ENCODE measurements at regions not wholly inside any gene's neighbourhood (a gene's known extent, or its start where the extent isn't known, plus 50 kb on each side); places are given as distances from the start of the nearest gene placed in this dataset.

DNA sequence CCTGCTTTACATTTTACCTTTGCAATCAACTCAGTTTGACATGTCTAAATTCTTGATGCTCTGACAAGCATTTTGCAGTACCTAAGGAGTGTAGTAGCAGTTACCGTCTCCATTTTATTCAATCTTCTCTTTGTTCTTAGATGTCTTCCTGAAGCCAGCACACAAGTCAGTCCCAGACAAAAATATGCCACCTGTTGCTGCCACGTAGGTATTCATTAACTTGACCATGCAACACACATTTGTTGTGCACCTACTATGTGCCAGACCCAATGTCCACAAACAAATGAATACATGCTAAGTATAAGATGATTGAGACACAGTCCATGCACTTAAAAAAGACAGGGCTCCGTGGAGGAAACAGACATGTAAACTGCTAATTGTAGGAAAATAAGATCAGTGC is 81.5 kb upstream of the NGF start:
- TF ChIP-seq, protein P1, sequence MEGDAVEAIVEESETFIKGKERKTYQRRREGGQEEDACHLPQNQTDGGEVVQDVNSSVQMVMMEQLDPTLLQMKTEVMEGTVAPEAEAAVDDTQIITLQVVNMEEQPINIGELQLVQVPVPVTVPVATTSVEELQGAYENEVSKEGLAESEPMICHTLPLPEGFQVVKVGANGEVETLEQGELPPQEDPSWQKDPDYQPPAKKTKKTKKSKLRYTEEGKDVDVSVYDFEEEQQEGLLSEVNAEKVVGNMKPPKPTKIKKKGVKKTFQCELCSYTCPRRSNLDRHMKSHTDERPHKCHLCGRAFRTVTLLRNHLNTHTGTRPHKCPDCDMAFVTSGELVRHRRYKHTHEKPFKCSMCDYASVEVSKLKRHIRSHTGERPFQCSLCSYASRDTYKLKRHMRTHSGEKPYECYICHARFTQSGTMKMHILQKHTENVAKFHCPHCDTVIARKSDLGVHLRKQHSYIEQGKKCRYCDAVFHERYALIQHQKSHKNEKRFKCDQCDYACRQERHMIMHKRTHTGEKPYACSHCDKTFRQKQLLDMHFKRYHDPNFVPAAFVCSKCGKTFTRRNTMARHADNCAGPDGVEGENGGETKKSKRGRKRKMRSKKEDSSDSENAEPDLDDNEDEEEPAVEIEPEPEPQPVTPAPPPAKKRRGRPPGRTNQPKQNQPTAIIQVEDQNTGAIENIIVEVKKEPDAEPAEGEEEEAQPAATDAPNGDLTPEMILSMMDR (IDR thresholded peaks at IDR 0.05; ENCODE audit: low read depth, low read length, missing input control) = no peak
- TF ChIP-seq EGR1 (IDR thresholded peaks at IDR 0.05; ENCODE audit: low read depth in 2 of 2) = no peak
- TF ChIP-seq SP1 (IDR thresholded peaks at IDR 0.05) = no peak
- TF ChIP-seq ATF3 (IDR thresholded peaks at IDR 0.05) = no peak
- no peak for TF ChIP-seq YY1 (IDR thresholded peaks at IDR 0.05)
- TF ChIP-seq RAD21 (IDR thresholded peaks at IDR 0.05) = no peak
- TF ChIP-seq, protein P2, sequence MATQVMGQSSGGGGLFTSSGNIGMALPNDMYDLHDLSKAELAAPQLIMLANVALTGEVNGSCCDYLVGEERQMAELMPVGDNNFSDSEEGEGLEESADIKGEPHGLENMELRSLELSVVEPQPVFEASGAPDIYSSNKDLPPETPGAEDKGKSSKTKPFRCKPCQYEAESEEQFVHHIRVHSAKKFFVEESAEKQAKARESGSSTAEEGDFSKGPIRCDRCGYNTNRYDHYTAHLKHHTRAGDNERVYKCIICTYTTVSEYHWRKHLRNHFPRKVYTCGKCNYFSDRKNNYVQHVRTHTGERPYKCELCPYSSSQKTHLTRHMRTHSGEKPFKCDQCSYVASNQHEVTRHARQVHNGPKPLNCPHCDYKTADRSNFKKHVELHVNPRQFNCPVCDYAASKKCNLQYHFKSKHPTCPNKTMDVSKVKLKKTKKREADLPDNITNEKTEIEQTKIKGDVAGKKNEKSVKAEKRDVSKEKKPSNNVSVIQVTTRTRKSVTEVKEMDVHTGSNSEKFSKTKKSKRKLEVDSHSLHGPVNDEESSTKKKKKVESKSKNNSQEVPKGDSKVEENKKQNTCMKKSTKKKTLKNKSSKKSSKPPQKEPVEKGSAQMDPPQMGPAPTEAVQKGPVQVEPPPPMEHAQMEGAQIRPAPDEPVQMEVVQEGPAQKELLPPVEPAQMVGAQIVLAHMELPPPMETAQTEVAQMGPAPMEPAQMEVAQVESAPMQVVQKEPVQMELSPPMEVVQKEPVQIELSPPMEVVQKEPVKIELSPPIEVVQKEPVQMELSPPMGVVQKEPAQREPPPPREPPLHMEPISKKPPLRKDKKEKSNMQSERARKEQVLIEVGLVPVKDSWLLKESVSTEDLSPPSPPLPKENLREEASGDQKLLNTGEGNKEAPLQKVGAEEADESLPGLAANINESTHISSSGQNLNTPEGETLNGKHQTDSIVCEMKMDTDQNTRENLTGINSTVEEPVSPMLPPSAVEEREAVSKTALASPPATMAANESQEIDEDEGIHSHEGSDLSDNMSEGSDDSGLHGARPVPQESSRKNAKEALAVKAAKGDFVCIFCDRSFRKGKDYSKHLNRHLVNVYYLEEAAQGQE (IDR thresholded peaks at IDR 0.05) = no peak
- TF ChIP-seq ZBTB33 (IDR thresholded peaks at IDR 0.05) = no peak
- no peak for TF ChIP-seq GABPA (IDR thresholded peaks at IDR 0.05 in 1 of 2, conservative IDR thresholded peaks at IDR 0.05 in 1 of 2)
- no peak for TF ChIP-seq JUND (IDR thresholded peaks at IDR 0.05)

Data from liver (tissue), 3 donors.